HCEC 1CT (cell line): ENCODE measurements at regions not wholly inside any gene's neighbourhood (a gene's known extent, or its start where the extent isn't known, plus 50 kb on each side); places are given as distances from the start of the nearest gene placed in this dataset.
"Not testable (repeated sequence)": the region's sequence is repeated elsewhere in the genome, so short reads cannot be mapped to it uniquely, and the experiment has no call there.

ENCODE experiments used
- DNase-seq: peaks from one replicate; pipeline ENCODE4 v3.0.0-alpha.2; 2017

- DNase-seq: no peak
Measured at GRCh38 chr2:107730898-107731297, 95.8 kb upstream of the RGPD4 start.

- no peak for DNase-seq
Measured at GRCh38 chr2:107731435-107731834, 95.3 kb upstream of the RGPD4 start.

- DNase-seq: no peak
Measured at GRCh38 chr2:107735201-107735600, 91.5 kb upstream of the RGPD4 start.

- DNase-seq: no peak
Measured at GRCh38 chr2:107737756-107738155, 88.9 kb upstream of the RGPD4 start.

- DNase-seq: no peak
Measured at GRCh38 chr2:107738266-107738665, 88.4 kb upstream of the RGPD4 start.

GRCh38 chr2:107740300-107740699 lies 86.4 kb upstream of the RGPD4 start:
- DNase-seq: no peak

- no peak for DNase-seq
Measured at GRCh38 chr2:107742460-107743027, 84.1 kb upstream of the RGPD4 start.

- DNase-seq: no peak
Measured at GRCh38 chr2:107743274-107743673, 83.4 kb upstream of the RGPD4 start.

GRCh38 chr2:107745100-107745499 lies 81.6 kb upstream of the RGPD4 start:
- no peak for DNase-seq

- DNase-seq: not testable (repeated sequence)
Measured at GRCh38 chr2:107746552-107747198, 80.0 kb upstream of the RGPD4 start.

- DNase-seq: not testable (repeated sequence)
Measured at GRCh38 chr2:107747199-107747963, 79.3 kb upstream of the RGPD4 start.

GRCh38 chr2:107747964-107748583 lies 78.6 kb upstream of the RGPD4 start:
- DNase-seq: no peak

- no peak for DNase-seq
Measured at GRCh38 chr2:107751936-107752335, 74.8 kb upstream of the RGPD4 start.

- not testable (repeated sequence) for DNase-seq
Measured at GRCh38 chr2:107753806-107754205, 72.9 kb upstream of the RGPD4 start.

GRCh38 chr2:107757223-107757622 lies 69.5 kb upstream of the RGPD4 start:
- DNase-seq: no peak

GRCh38 chr2:107760620-107761364 lies 65.9 kb upstream of the RGPD4 start:
- no peak for DNase-seq

- no peak for DNase-seq
Measured at GRCh38 chr2:107772353-107772752, 54.3 kb upstream of the RGPD4 start.

GRCh38 chr2:107775211-107775610 lies 51.5 kb upstream of the RGPD4 start:
- DNase-seq: no peak

GRCh38 chr2:107775791-107776190 lies 50.9 kb upstream of the RGPD4 start:
- no peak for DNase-seq

GRCh38 chr2:107776362-107776761 lies 50.3 kb upstream of the RGPD4 start:
- DNase-seq: no peak
